ENCODE measurements at regions not wholly inside any gene's neighbourhood (a gene's known extent, or its start where the extent isn't known, plus 50 kb on each side); places are given as distances from the start of the nearest gene placed in this dataset.

DNA sequence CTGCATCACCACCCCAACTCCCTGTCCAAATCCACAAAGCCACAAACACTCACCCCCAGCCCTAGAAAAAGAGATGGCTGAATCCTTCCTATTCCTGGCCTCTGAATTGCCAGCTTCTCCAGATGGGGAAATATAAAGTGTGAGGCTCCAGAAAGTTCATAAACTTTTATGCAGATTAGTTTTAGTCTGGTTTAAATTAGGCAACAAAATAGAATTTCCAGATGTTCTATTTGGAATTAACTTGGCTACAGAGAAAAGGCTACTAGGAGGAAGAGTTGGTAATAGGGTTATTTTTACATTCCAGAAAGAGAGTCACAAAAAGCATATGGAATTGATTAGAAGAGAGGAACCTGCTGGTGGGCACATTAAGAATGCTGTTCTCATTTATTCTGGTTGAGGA is 56.0 kb downstream of the EN1 start:
- ChIA-PET POLR2A (no interaction called here), CTCF (no interaction called here)
- Histone ChIP-seq H3K4me2 (no peak overlapping the region), H2AFZ (ENCODE audit: low read depth) (no peak overlapping the region), H3K4me3 (ENCODE audit: low read depth in 2 of 2, low read length in 1 of 2) (no peak overlapping the region), H3K9ac (no peak overlapping the region), H3K27me3 (ENCODE audit: insufficient read depth) (peaks cover 11% of the 10 kb centered on the region), H3K9me2 (no peaks in the 10 kb centered on the region), H3K36me3 (replicated peaks in 1 of 2; ENCODE audit: control insufficient read depth in 1 of 2, insufficient read depth in 2 of 2, low read length in 1 of 2) (no peaks in the 10 kb centered on the region), H3K4me1 (ENCODE audit: control insufficient read depth in 1 of 2, insufficient read depth in 2 of 2, low read depth in 1 of 2, low read length in 1 of 2) (no peaks in the 10 kb centered on the region; a peak in 1 of 4 replicates), H3F3A (replicated peaks; ENCODE audit: insufficient read depth) (no peaks in the 10 kb centered on the region), H3K27ac (ENCODE audit: low read depth in 2 of 2, low read length in 1 of 2) (no peak overlapping the region), H4K20me1 (ENCODE audit: insufficient read depth) (no peaks in the 10 kb centered on the region), H3K9me3 (no peaks in the 10 kb centered on the region), H3K79me2 (ENCODE audit: insufficient read depth) (no peaks in the 10 kb centered on the region)
- TF ChIP-seq, protein P1, sequence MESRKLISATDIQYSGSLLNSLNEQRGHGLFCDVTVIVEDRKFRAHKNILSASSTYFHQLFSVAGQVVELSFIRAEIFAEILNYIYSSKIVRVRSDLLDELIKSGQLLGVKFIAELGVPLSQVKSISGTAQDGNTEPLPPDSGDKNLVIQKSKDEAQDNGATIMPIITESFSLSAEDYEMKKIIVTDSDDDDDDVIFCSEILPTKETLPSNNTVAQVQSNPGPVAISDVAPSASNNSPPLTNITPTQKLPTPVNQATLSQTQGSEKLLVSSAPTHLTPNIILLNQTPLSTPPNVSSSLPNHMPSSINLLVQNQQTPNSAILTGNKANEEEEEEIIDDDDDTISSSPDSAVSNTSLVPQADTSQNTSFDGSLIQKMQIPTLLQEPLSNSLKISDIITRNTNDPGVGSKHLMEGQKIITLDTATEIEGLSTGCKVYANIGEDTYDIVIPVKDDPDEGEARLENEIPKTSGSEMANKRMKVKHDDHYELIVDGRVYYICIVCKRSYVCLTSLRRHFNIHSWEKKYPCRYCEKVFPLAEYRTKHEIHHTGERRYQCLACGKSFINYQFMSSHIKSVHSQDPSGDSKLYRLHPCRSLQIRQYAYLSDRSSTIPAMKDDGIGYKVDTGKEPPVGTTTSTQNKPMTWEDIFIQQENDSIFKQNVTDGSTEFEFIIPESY (IDR thresholded peaks at IDR 0.05; ENCODE audit: borderline replicate concordance, low read depth), result no peak
- TF ChIP-seq EP300 (IDR thresholded peaks at IDR 0.05; ENCODE audit: borderline replicate concordance in 1 of 2, low read depth in 1 of 2, low read length in 1 of 2) (no peak), FOXJ3 (CRISPR knock-in tag; IDR thresholded peaks at IDR 0.05) (no peak), RAD21 (IDR thresholded peaks at IDR 0.05; ENCODE audit: low read length) (no peak), GATA2 (CRISPR knock-in tag; IDR thresholded peaks at IDR 0.05) (no peak), MEF2A (IDR thresholded peaks at IDR 0.05; ENCODE audit: borderline replicate concordance, low read depth) (no peak), YY1 (IDR thresholded peaks at IDR 0.05; ENCODE audit: low read depth) (no peak), GABPA (IDR thresholded peaks at IDR 0.05; ENCODE audit: low read depth) (no peak), ELF1 (IDR thresholded peaks at IDR 0.05) (no peak), MXI1 (IDR thresholded peaks at IDR 0.05; ENCODE audit: low read depth, low read length) (no peak), TAF1 (IDR thresholded peaks at IDR 0.05; ENCODE audit: borderline replicate concordance, low read depth, low read length) (no peak), RXRA (IDR thresholded peaks at IDR 0.05; ENCODE audit: borderline replicate concordance, low read depth) (no peak), NFIC (IDR thresholded peaks at IDR 0.05; ENCODE audit: borderline replicate concordance) (no peak), RFX5 (IDR thresholded peaks at IDR 0.05; ENCODE audit: low read length) (no peak), EZH2phosphoT487 (IDR thresholded peaks at IDR 0.05; ENCODE audit: borderline replicate concordance, low read depth) (no peak)
- TF ChIP-seq, protein P2, sequence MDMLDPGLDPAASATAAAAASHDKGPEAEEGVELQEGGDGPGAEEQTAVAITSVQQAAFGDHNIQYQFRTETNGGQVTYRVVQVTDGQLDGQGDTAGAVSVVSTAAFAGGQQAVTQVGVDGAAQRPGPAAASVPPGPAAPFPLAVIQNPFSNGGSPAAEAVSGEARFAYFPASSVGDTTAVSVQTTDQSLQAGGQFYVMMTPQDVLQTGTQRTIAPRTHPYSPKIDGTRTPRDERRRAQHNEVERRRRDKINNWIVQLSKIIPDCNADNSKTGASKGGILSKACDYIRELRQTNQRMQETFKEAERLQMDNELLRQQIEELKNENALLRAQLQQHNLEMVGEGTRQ (IDR thresholded peaks at IDR 0.05; ENCODE audit: borderline replicate concordance, low read depth, low read length), result no peak
- TF ChIP-seq, protein P3, sequence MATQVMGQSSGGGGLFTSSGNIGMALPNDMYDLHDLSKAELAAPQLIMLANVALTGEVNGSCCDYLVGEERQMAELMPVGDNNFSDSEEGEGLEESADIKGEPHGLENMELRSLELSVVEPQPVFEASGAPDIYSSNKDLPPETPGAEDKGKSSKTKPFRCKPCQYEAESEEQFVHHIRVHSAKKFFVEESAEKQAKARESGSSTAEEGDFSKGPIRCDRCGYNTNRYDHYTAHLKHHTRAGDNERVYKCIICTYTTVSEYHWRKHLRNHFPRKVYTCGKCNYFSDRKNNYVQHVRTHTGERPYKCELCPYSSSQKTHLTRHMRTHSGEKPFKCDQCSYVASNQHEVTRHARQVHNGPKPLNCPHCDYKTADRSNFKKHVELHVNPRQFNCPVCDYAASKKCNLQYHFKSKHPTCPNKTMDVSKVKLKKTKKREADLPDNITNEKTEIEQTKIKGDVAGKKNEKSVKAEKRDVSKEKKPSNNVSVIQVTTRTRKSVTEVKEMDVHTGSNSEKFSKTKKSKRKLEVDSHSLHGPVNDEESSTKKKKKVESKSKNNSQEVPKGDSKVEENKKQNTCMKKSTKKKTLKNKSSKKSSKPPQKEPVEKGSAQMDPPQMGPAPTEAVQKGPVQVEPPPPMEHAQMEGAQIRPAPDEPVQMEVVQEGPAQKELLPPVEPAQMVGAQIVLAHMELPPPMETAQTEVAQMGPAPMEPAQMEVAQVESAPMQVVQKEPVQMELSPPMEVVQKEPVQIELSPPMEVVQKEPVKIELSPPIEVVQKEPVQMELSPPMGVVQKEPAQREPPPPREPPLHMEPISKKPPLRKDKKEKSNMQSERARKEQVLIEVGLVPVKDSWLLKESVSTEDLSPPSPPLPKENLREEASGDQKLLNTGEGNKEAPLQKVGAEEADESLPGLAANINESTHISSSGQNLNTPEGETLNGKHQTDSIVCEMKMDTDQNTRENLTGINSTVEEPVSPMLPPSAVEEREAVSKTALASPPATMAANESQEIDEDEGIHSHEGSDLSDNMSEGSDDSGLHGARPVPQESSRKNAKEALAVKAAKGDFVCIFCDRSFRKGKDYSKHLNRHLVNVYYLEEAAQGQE (IDR thresholded peaks at IDR 0.05; ENCODE audit: low read depth, low read length), result no peak
- no peak for DNase-seq
